GM12864 (cell line): ENCODE measurements at regions not wholly inside any gene's neighbourhood (a gene's known extent, or its start where the extent isn't known, plus 50 kb on each side); places are given as distances from the start of the nearest gene placed in this dataset.

Experiments used
- DNase-seq: peaks from one replicate; pipeline ENCODE4 v3.0.0-alpha.2; 2011; ENCODE audit warnings: low read depth
- H3K4me3 ChIP-seq: 2 replicates; pipeline ENCODE4 v1.5.1; 2011; ENCODE audit warnings: mild to moderate bottlenecking, low read depth, low read length, control low read depth
- CTCF ChIP-seq: IDR thresholded peaks from 2 replicates; pipeline ENCODE4 v1.5.1; 2011; ENCODE audit warnings: low read depth, mild to moderate bottlenecking, moderate library complexity, low read length, control low read depth, inconsistent platforms; ENCODE audit errors: missing control alignments

GRCh38 chr6:22621701-22622100 is 52.3 kb downstream of the HDGFL1 start:
- no peak overlapping the region for H3K4me3 ChIP-seq
- DNase-seq, result no peak
- TF ChIP-seq CTCF, result no peak

DNA sequence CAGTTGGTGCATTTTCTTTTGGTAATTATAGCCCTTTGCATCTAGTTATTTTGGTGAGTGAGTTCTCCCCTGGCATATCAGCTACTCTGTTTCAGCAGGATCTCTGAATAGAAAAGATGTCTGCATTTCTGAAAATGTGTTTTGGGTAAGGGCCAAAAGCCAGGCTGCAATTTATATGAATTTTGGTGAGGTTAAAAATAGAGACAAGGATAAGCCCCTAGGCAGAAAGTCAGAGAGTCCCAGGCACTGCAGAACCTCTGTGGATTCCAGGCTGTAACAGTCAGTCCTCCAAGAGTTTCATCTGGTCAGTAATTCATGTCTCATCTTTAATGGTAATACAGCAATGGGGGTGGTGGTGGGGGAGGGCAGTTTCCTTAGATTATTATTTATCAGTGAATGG is 53.0 kb downstream of the HDGFL1 start:
- TF ChIP-seq CTCF, result no peak
- no peak for DNase-seq
- no peak overlapping the region for H3K4me3 ChIP-seq

DNA sequence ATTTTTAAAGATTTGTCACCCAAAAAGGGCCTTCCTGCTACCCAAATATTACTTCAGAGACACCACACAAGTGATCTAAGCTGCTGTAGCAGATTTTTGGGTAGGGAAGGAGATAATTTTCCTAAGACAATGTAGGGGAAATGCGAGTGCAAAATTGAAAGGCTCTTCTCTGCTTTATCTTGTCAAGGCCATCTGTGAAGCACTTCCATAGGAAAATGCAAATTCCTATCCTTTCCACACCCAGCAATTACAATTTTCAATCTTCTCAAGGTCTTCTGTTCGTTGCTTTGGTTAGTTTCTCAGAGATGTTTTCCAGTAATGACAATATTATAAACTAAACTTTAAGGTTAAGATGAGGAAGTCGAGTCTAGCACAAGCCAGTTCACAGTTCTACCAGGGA is 53.4 kb downstream of the HDGFL1 start:
- no peak for DNase-seq
- H3K4me3 ChIP-seq, result no peak overlapping the region
- TF ChIP-seq CTCF, result no peak

DNA sequence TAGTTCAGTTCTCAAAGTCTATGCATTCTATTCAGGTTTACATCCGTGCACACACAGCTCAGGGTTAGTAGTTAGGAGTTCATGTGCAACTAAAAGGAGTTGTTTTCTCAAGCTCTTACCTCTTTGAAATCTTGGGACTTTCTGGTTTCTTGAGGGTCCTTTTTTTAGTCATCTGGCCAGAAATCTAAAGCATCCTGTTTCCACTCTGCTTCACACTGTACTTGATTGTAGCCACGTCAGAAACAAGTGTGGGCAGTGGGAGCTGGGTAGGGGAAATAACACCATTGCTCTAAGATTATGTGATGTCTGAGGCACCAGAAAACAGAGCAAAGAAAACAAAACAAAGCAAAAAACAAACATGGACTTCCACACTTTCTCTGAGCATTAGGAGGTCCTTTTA is 58.3 kb downstream of the HDGFL1 start:
- no peak for TF ChIP-seq CTCF

GRCh38 chr6:22631091-22631490 is 61.7 kb downstream of the HDGFL1 start:
- no peak overlapping the region for H3K4me3 ChIP-seq
- TF ChIP-seq CTCF, result no peak
- no peak for DNase-seq

More for the DNA sequence above, 58.3 kb downstream of the HDGFL1 start:
- no peak for DNase-seq
- H3K4me3 ChIP-seq, result no peak overlapping the region

GRCh38 chr6:22632581-22633145 is 63.3 kb downstream of the HDGFL1 start:
- no peak overlapping the region for H3K4me3 ChIP-seq
- DNase-seq, result no peak
- no peak for TF ChIP-seq CTCF

GRCh38 chr6:22636452-22636851 is 67.1 kb downstream of the HDGFL1 start:
- no peak for DNase-seq
- no peak overlapping the region for H3K4me3 ChIP-seq
- no peak for TF ChIP-seq CTCF
